ENCODE measurements at regions not wholly inside any gene's neighbourhood (a gene's known extent, or its start where the extent isn't known, plus 50 kb on each side); places are given as distances from the start of the nearest gene placed in this dataset.
"Not testable (repeated sequence)": the region's sequence is repeated elsewhere in the genome, so short reads cannot be mapped to it uniquely, and the experiment has no call there.

- DNase-seq (ENCODE audit: low read depth in 2 of 2), result peak; percentile 15 to 28
Measured at GRCh38 chr5:106843812-106844416, 826.8 kb downstream of the EFNA5 start.

- DNase-seq (ENCODE audit: low read depth in 2 of 2), result no peak
Measured at GRCh38 chr5:106833517-106833916, 837.2 kb downstream of the EFNA5 start.

GRCh38 chr5:106827061-106827460 lies 843.7 kb downstream of the EFNA5 start:
- DNase-seq (ENCODE audit: low read depth in 2 of 2), result no peak

- no peak for DNase-seq (ENCODE audit: low read depth in 2 of 2)
Measured at GRCh38 chr5:106825374-106825773, 845.4 kb downstream of the EFNA5 start.

GRCh38 chr5:106822851-106823250 lies 847.9 kb downstream of the EFNA5 start:
- no peak for DNase-seq (ENCODE audit: low read depth in 2 of 2)

GRCh38 chr5:106818552-106818951 lies 852.2 kb downstream of the EFNA5 start:
- no peak for DNase-seq (ENCODE audit: low read depth in 2 of 2)

GRCh38 chr5:106814961-106815360 lies 855.8 kb downstream of the EFNA5 start:
- no peak for DNase-seq (ENCODE audit: low read depth in 2 of 2)

GRCh38 chr5:106801554-106801953 lies 869.2 kb downstream of the EFNA5 start:
- no peak for DNase-seq (ENCODE audit: low read depth in 2 of 2)

- no peak for DNase-seq (ENCODE audit: low read depth in 2 of 2)
Measured at GRCh38 chr5:106797996-106798395, 872.7 kb downstream of the EFNA5 start.

- no peak for DNase-seq (ENCODE audit: low read depth in 2 of 2)
Measured at GRCh38 chr5:106796081-106796480, 874.7 kb downstream of the EFNA5 start.

- DNase-seq (ENCODE audit: low read depth in 2 of 2), result no peak
Measured at GRCh38 chr5:106784846-106785245, 885.9 kb downstream of the EFNA5 start.

- no peak for DNase-seq (ENCODE audit: low read depth in 2 of 2)
Measured at GRCh38 chr5:106780355-106780754, 890.4 kb downstream of the EFNA5 start.

GRCh38 chr5:106776515-106776914 lies 894.2 kb downstream of the EFNA5 start:
- not testable (repeated sequence) for DNase-seq (ENCODE audit: low read depth in 2 of 2)

GRCh38 chr5:106768392-106768791 lies 902.3 kb downstream of the EFNA5 start:
- no peak for DNase-seq (ENCODE audit: low read depth in 2 of 2)

GRCh38 chr5:106766916-106767315 lies 903.8 kb downstream of the EFNA5 start:
- DNase-seq (ENCODE audit: low read depth in 2 of 2), result no peak

- peak in 1 of 2 donors; percentile 2 for DNase-seq (ENCODE audit: low read depth in 2 of 2)
Measured at GRCh38 chr5:106759581-106759980, 911.2 kb downstream of the EFNA5 start.

- DNase-seq (ENCODE audit: low read depth in 2 of 2), result no peak
Measured at GRCh38 chr5:106759152-106759551, 911.6 kb downstream of the EFNA5 start.

GRCh38 chr5:106757672-106758071 lies 913.1 kb downstream of the EFNA5 start:
- DNase-seq (ENCODE audit: low read depth in 2 of 2), result no peak

- DNase-seq (ENCODE audit: low read depth in 2 of 2), result no peak
Measured at GRCh38 chr5:106755789-106756188, 914.9 kb downstream of the EFNA5 start.

GRCh38 chr5:106755066-106755465 lies 915.7 kb downstream of the EFNA5 start:
- no peak for DNase-seq (ENCODE audit: low read depth in 2 of 2)

GRCh38 chr5:106749826-106750225 lies 920.9 kb downstream of the EFNA5 start:
- no peak for DNase-seq (ENCODE audit: low read depth in 2 of 2)

- DNase-seq (ENCODE audit: low read depth in 2 of 2), result no peak
Measured at GRCh38 chr5:106739127-106739526, 931.6 kb downstream of the EFNA5 start.

GRCh38 chr5:106737111-106737510 lies 933.6 kb downstream of the EFNA5 start:
- DNase-seq (ENCODE audit: low read depth in 2 of 2), result peak in 1 of 2 donors; percentile 55

- no peak for DNase-seq (ENCODE audit: low read depth in 2 of 2)
Measured at GRCh38 chr5:106732624-106733023, 938.1 kb downstream of the EFNA5 start.

Measured in dermis microvascular lymphatic vessel endothelial cell (primary cell).